Keratinocyte (primary cell): ENCODE measurements at regions not wholly inside any gene's neighbourhood (a gene's known extent, or its start where the extent isn't known, plus 50 kb on each side); places are given as distances from the start of the nearest gene placed in this dataset.

Source experiments
- EZH2 ChIP-seq: IDR thresholded peaks from one replicate; pipeline ENCODE4 v1.6.1; 2012; ENCODE audit warnings: inconsistent platforms, mild to moderate bottlenecking, low read length, moderate library complexity
- TF ChIP-seq, protein P1 (sequence below), 3 experiments: IDR thresholded peaks in 1 of 3; conservative IDR thresholded peaks in 1 of 3; optimal IDR thresholded peaks in 1 of 3; 2 replicates in 2 of 3; 3 replicates in 1 of 3; pipeline versions ENCODE3 to v1.5.1; 2011; ENCODE audit warnings: low read length in 3 of 3, mild to moderate bottlenecking in 3 of 3, moderate library complexity in 2 of 3, control low read depth in 1 of 3, inconsistent platforms in 1 of 3; ENCODE audit not compliant: insufficient read depth in 2 of 3; ENCODE audit errors: extremely low read depth in 1 of 3

GRCh38 chr1:18020021-18020817 lies 87.4 kb upstream of the IGSF21 start:
- TF ChIP-seq, protein P1, sequence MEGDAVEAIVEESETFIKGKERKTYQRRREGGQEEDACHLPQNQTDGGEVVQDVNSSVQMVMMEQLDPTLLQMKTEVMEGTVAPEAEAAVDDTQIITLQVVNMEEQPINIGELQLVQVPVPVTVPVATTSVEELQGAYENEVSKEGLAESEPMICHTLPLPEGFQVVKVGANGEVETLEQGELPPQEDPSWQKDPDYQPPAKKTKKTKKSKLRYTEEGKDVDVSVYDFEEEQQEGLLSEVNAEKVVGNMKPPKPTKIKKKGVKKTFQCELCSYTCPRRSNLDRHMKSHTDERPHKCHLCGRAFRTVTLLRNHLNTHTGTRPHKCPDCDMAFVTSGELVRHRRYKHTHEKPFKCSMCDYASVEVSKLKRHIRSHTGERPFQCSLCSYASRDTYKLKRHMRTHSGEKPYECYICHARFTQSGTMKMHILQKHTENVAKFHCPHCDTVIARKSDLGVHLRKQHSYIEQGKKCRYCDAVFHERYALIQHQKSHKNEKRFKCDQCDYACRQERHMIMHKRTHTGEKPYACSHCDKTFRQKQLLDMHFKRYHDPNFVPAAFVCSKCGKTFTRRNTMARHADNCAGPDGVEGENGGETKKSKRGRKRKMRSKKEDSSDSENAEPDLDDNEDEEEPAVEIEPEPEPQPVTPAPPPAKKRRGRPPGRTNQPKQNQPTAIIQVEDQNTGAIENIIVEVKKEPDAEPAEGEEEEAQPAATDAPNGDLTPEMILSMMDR (optimal IDR thresholded peaks at IDR 0.05 in 1 of 3, IDR thresholded peaks at IDR 0.05 in 1 of 3, conservative IDR thresholded peaks at IDR 0.05 in 1 of 3; ENCODE audit: extremely low read depth in 1 of 3, insufficient read depth in 2 of 3, low read length in 3 of 3) = no peak
- no peak for TF ChIP-seq EZH2
